NCI-H187 (cell line): ENCODE measurements at regions not wholly inside any gene's neighbourhood (a gene's known extent, or its start where the extent isn't known, plus 50 kb on each side); places are given as distances from the start of the nearest gene placed in this dataset.
"Not testable (repeated sequence)": the region's sequence is repeated elsewhere in the genome, so short reads cannot be mapped to it uniquely, and the experiment has no call there.

Experiments
- DNase-seq, 2 experiments: peaks; one replicate each; lab custom pipeline; 2025; lab: John Stamatoyannopoulos, UW

DNA sequence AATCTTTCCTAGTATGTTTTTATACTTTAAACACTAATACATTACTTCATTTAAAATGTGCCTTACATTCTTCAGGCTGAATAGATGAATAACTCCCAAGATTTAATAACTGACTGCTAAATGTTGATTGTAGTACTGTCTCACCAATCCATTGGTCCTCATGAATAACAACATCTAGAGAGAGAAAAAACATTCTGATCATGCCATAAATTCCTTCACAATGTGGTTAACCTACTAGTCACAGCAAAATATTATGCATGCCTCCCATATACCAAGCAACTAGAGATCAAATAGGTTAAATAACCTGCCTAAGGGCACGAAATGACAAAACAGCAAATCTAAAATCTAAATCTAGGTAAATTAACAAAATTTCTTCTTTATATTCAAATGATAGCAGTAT is 66.2 kb downstream of the SYT15 start:
- not testable (repeated sequence) for DNase-seq

DNA sequence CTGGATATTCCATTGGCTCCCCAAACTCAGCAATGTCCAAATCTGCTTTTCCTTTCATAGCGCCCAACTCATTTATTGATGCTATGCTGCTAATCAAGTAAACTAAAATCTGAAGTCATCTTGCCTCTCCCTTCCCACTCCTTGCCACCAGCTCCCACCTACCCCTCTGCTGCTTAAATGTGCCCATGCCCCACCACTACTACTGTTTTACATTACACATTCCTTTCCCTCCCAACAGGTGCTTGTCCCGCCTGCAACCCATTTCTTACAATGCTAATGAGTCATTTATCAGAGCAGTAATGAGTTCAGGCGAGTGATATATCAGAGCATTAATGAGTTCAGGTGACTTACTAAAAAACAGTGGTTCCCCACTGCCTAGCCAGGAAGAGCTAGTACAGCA is 67.2 kb downstream of the SYT15 start:
- not testable (repeated sequence) for DNase-seq

DNA sequence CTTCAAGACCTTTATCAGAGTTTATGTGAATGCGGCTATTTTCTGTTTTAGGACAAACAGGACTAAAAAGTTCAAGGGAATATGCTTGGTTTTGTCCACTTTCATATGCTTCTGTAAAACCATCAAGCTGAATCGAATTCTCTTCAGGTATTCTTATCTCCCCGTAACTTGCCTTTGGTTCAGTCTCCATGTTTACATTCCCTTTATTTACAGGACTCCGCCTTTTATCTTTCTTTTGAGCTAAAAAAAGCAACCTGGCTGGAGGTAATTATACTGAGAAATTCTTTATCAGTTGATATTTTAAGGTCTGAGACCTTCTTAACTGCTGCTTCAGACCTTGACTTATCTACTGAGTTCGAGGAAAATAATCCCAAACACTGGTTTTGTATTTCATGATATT is 72.0 kb downstream of the SYT15 start:
- DNase-seq = not testable (repeated sequence)

DNA sequence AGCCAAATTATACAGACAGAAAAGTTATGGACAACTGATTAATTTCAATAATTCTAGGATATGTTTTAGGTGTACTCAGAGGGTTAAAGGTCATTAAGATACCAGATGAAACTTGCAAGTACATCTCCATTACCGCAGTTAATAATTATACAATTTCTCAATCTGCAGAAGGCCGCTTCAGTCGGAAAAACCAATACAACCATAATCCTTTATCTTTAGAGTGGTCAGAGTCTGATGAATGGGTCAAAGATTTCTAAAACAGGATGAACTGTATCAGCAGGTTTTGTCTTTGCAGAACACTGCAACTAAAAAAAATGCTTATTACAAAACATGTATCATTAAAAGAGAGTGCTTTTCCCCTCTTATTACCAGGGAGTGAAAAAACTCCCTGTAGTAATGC is 78.5 kb downstream of the SYT15 start:
- not testable (repeated sequence) for DNase-seq

DNA sequence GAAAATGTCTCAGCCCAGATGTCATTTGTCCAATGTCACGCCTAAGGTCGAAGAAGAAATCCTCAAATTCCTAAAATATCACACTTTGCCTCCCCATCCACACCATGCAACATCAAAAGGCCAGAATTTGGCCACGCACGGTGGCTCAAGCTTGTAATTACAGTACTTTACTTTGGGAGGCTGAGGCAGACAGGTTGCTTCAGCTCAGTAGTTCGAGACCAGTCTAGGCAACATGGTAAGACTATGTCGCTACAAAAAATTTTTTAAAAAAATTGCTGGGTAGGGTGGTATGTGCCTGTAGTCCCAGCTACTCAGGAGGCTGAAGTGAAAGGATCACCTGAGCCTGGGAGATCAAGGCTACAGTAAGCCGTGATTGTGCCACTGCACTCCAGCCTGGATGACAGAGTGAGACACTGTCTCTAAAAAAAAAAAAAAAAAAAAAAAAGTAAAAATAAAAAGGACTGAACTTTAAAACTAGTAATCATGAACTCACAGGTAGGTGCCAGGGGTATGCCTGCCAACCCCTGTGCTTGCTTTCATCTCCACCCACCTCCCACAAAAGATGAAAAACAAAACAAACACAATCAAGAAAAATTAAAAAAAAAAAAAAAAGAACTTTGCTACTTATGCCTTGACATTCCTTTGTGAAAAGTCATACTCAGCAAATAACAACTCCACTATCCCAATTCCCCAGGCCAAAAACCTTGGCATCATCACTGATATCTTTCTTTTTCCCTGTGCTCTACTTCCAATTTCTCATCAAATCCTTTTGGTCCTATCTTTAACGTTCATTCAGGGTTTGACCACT is 81.3 kb downstream of the SYT15 start:
- not testable (repeated sequence) for DNase-seq

DNA sequence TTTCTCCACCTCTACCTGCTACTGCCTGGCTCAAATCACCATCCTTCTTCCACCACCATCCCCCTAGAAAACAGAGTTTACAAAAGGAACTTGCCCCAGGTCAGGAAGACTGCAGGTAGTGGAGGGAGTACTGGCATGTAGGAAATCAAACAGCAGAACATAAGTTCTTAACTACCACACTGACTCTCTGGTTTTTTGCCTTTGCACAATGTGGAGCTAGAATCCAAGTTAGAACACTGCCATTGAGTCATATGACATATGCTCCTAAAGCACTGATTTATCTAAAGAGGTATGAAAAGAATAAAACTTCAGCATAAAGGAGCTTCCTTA is 81.9 kb downstream of the SYT15 start:
- DNase-seq = not testable (repeated sequence)

DNA sequence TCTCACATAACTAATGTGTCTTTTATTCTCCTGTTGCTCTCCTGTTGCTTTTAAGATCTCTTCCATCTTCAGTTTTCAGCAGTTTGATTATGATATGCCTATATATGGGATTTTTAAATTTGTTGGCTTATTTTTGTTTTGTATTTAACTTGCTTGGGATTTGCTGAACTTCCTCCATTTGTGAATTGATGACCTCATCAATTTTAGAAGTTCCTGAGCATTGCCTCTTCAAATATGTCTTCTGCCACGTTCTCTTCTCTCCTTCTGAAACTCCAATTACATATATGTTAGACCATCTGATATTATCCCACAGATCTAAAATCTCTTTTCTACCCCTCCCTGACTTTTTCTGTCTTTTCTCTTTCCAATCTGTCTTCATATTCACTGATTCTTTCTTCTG is 86.6 kb downstream of the SYT15 start:
- DNase-seq = not testable (repeated sequence)

DNA sequence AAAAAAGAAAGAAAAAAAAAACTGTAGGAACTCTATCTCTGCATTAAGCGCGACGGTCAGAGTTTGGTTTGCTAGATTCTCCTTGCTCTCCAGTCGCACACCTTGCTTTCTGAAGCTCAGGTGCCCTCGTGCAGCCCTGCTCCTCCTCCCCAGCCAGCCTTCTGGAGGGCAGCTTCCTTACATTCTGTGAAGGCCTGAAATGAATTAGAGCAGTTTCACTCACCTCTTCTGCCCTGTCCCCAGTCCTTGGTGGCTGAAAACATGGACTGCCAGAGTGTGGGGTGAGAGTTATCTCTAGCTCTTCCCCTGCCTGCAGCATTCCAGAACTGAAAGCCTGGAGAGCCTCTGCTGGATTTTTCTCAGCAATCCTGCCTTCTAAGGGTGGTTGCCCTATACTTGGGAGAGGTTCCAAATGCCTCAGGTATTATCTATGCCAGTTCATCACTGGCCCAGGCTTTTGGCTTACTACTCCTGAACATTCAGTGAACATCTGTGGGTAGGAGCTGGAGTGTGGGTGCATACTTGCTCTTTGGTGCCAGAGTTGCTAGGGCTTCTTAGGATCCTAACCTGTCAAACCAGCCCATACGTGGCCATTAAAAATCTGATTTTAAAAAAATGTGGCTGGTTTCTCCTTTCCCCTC is 89.5 kb downstream of the SYT15 start:
- DNase-seq = not testable (repeated sequence)

DNA sequence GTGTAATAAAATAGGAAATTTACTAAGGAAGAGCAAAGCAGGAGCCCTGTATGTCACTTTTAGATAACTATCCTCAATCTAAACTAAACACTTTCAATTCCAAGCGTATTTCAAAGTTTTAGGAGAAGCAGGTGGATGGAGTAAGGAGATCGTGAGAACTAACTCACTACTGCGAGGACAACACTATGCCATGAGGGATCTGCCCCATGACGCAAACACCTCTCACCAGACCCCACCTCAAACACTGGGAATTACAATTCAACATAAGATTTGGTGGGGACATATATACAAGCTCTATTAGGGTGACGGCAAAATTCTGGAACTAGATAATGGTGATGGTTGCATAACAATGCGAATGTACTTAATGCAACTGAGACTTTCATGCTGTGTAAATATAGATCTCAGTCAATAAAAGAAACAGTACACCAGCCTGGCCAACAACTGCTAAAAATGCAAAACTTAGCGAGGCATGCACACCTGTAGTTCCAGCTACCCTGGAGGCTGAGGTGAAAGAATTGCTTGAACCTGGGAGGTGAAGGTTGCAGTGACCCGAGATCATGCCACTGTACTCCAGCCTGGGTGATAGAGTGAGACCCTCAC is 99.0 kb downstream of the SYT15 start:
- DNase-seq = not testable (repeated sequence)

DNA sequence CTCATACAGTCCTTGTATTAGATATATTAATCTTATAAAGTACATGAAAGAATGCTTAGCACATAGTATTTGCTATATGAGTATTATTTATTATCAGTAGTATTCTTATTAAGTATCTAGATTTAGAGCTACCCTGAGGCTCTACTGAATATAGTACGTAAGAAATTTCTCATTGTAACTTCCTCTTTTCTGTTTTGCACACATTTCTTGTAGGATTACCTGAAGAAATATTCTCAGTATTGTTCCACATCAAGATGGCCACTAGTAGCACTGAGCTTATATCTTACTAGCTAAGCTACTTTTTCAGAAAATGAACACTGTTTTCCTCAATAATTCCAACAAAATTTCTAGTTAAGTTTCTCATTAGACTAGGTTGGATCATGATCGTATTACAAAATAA is 112.5 kb downstream of the SYT15 start:
- not testable (repeated sequence) for DNase-seq

DNA sequence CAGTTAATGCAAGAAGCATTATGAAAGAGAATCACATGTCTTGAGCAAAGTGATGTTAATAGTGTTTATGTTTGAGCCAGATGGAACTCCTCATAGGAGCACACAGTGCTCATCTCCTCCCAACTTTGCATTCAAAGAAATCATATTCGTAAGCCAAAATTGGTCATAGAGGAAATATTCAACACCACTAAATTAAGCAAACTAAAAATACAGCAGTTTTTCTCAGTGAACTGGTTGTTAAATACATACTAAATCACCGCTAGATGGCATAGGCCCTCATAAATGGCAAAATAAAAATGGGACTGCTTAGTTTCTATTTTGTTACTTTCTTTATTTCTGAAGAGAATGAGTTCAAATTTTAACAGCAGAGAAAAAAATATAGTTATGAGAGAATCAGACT is 114.3 kb downstream of the SYT15 start:
- DNase-seq = not testable (repeated sequence)

DNA sequence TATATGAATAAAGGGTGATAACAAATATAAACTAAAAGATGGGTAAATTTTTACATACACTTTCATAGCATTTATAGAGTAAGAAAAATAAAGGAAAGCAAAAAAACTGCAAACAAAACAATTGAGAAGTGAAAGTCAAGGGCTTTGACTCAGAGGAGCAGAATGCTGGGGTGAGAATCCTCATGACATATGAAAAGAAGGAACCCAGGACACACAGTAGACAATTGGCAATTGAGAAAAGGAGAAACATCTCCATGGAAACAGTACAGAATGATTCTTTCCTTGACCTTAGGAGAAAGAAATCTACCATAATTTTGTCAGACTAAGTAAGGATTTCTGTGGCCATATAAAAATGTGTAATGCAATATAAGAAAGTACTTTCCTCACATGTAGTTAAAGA is 138.3 kb downstream of the SYT15 start:
- not testable (repeated sequence) for DNase-seq

DNA sequence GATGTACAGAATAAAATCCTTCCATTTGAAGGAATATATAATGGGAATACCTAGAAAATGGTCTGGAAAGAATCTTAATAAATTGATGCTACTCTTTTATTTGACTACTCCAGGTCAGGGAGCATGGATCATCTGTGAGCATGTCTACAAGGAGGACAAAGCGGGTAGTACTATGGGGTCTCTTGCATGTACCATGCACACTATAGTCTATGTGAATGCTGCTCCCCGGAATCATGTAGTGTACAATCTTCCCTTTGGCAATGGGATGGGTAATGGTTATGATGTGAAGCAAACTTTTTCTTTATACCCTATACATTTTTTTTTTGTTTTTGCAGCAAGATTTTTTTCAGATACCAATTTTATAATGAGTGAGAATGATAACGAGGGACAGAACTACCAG is 139.1 kb downstream of the SYT15 start:
- DNase-seq = not testable (repeated sequence)

DNA sequence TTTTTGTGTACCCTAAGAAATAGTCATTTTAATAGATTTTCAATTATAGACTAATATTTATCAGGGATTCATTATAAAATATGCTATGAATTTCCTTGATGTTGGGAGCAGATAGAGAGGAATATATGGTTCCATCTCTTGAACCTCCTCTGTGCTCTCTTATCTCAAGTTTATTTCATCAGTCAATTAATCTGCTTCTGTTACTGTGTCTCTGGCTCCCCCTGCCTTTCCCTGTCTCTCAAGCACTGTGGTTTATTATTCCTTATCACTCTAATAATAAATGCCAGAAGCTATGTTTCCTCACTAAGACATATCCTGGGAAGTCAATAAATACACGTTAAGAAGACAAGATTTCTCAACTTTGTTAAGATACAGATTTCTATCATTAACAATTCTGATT is 141.5 kb downstream of the SYT15 start:
- DNase-seq = not testable (repeated sequence)

DNA sequence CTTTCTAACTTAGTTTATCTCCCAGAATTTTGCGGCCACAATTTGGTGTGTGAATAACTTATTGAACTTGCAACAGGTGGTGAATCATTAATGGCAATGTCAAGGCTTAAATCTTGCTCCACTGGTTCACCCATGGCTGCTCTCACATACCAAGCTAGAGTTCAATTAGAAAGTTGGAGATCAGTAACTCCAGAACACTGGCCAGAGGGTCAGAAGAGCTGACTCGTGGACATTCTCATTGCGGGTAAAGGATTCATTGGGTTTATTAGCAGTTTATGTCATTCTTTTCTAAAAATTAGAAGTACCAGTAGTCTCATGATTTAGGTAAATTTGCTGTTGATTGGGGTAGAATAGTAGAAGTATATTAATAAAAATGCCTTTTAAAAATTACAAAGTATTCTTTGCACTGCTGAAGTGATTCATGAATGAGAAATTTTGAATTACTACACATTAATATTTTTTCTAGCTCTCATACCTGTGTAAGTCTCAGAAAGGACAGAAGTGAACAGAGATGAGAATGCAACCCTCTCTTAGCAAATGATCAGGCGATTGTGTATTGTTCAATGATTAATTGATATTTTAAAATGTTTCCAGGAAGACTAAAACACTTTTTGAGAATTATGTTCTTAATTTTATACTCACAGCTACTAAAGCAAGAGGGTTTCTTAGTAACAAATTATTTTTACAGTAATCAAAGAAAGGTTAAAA is 142.0 kb downstream of the SYT15 start:
- DNase-seq = not testable (repeated sequence)

DNA sequence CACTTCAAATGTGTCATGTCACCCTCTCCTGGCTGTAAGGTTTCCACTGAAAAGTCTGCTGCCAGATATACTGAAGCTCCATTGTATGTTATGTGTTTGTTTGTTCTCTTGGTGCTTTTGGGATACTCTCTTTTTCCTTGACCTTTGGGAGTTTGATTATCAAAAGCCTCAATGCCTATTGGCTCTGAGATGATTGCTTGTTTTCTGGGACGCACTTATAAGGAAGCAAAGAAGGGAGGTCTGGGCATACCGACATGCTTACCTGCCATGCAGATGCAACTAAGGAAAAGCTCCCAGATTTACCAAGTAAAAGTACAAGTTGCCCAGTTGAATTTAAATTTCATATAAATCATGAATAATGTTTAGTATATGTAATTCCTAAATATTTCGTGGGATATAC is 145.3 kb downstream of the SYT15 start:
- DNase-seq = not testable (repeated sequence)

DNA sequence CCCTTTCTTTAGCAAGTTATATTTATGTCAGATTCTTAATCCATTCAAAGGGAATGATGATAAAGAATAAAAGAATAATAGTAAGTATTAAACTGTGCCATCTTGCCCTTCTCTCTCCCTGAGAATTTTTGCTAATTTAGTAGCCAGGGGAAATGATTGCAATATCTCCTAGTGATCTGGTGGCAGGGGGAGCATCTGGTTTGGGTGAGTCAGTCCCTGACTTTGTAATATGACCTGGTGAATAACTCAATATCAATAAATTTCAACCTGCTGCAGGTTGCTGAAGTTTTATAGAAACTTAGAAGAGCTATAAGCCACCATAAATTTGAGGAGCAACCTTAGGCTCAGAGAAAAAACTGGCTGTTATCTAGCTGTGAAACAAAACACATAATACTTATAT is 149.4 kb downstream of the SYT15 start:
- not testable (repeated sequence) for DNase-seq

DNA sequence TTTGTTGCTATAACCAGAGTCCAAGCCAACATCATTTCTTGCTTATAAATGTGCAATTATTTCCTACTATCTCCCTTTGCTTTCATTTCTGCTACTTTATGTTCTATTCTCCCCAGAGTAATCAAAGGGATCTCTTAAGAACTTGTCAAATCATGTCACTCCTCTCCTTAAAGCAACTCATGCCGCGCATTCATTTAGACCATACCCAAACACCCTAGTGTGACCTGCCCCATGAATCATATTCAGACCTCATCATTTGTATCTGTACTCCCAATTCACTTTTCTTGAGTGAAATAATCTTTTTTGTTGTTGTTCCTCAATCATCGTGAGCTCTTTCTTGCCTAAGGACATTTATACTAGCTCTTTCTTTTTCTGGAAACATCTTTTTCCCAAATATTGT is 151.8 kb downstream of the SYT15 start:
- not testable (repeated sequence) for DNase-seq

DNA sequence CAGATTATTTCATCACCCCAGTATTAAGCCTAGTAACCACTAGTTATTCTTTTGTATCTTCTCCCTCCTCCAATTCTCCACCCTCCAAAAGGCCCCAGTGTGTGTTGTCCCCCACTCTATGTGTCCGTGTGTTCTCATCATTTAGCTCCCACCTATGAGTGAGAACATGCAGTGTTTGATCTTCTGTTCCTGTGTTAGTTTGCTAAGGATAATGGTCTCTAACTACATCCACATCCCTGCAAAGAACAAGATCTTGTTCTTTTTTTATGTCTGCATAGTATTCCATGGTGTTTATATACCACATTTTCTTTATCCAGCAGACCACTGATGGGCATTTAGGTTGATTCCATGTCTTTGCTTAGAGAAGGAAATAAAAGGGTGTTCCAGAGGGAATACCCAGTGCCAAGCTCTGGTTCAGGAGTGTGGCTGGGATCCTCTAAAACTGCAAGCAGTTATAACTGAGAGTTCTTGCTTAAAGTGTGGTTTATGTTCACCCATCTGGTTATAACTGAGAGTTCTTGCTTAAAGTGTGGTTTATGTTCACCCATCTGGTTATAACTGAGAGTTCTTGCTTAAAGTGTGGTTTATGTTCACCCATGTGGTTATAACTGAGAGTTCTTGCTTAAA is 154.8 kb downstream of the SYT15 start:
- DNase-seq = not testable (repeated sequence)

DNA sequence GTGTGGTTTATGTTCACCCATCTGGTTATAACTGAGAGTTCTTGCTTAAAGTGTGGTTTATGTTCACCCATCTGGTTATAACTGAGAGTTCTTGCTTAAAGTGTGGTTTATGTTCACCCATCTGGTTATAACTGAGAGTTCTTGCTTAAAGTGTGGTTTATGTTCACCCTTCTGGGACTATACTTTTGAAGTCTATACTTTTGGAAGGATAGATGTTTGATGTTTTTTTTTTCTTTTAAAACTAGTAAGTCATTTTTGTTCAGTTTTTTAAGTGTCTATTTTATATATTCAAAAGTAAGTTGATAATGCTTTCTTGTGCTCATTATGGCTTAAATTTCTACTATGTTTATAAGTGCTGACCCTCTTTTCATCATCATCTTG is 155.3 kb downstream of the SYT15 start:
- not testable (repeated sequence) for DNase-seq

DNA sequence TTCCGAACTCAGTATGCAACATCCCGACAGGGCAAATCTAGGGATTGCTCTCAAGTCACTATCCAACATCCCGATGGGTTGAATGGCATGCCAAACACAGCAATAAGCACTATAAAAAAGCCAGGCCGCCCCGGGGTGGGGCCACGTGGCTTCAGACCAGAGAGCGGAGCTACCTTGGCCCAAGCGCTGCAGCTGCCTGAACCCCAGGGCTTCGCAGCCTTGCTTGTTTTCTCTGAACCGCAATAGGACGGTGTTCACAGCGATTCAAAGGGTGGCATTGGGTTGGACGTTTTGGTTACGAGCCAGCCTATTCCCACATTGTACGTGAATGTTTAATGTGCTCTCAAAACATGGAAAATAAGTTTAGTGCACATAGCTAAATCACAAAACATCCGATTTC is 161.0 kb downstream of the SYT15 start:
- DNase-seq = not testable (repeated sequence)

DNA sequence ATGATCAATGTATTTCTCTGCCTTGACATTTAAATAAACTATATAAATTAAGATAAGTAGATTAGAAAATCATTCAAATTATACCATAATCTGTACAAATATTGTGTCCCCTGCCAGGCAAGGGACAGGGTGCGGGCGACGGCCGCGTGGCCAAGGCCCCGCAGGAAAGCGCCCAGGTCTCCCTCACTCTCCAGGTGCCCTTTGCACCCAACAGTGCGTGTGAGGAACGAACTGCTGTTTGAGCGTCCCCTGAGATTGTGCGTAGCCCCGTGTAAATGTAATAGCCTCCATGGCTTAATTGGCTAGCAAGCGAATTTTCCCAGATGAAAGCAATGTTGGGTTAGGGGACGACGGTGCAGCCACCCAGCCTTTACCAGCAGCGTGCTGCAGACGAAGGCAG is 161.4 kb downstream of the SYT15 start:
- not testable (repeated sequence) for DNase-seq
